ENCODE measurements at regions not wholly inside any gene's neighbourhood (a gene's known extent, or its start where the extent isn't known, plus 50 kb on each side); places are given as distances from the start of the nearest gene placed in this dataset.

GRCh38 chr3:18670759-18671158 lies 245.6 kb upstream of the SATB1 start:
- DNase-seq (ENCODE audit: low read depth) = no peak

- DNase-seq (ENCODE audit: low read depth) = no peak
These were observed 244.2 kb upstream of the SATB1 start for GRCh38 chr3:18669374-18669773.

GRCh38 chr3:18667552-18667951 lies 242.4 kb upstream of the SATB1 start:
- no peak for DNase-seq (ENCODE audit: low read depth)

- no peak for DNase-seq (ENCODE audit: low read depth)
These were observed 241.5 kb upstream of the SATB1 start for GRCh38 chr3:18666655-18667054.

GRCh38 chr3:18660059-18660458 lies 234.9 kb upstream of the SATB1 start:
- no peak for DNase-seq (ENCODE audit: low read depth)

GRCh38 chr3:18657858-18658820 lies 233.0 kb upstream of the SATB1 start:
- no peak for DNase-seq (ENCODE audit: low read depth)

GRCh38 chr3:18656866-18657265 lies 231.7 kb upstream of the SATB1 start:
- DNase-seq (ENCODE audit: low read depth) = no peak

GRCh38 chr3:18656410-18656809 lies 231.3 kb upstream of the SATB1 start:
- no peak for DNase-seq (ENCODE audit: low read depth)

- DNase-seq (ENCODE audit: low read depth) = no peak
These were observed 230.7 kb upstream of the SATB1 start for GRCh38 chr3:18655827-18656226.

GRCh38 chr3:18652781-18653180 lies 227.6 kb upstream of the SATB1 start:
- DNase-seq (ENCODE audit: low read depth) = no peak

- DNase-seq (ENCODE audit: low read depth) = no peak
These were observed 225.6 kb upstream of the SATB1 start for GRCh38 chr3:18650731-18651130.

- no peak for DNase-seq (ENCODE audit: low read depth)
These were observed 224.7 kb upstream of the SATB1 start for GRCh38 chr3:18649666-18650363.

GRCh38 chr3:18648868-18649462 lies 223.8 kb upstream of the SATB1 start:
- DNase-seq (ENCODE audit: low read depth) = no peak

- DNase-seq (ENCODE audit: low read depth) = no peak
These were observed 223.0 kb upstream of the SATB1 start for GRCh38 chr3:18648159-18648558.

GRCh38 chr3:18645619-18646018 lies 220.5 kb upstream of the SATB1 start:
- no peak for DNase-seq (ENCODE audit: low read depth)

- no peak for DNase-seq (ENCODE audit: low read depth)
These were observed 218.1 kb upstream of the SATB1 start for GRCh38 chr3:18643281-18643680.

- no peak for DNase-seq (ENCODE audit: low read depth)
These were observed 216.8 kb upstream of the SATB1 start for GRCh38 chr3:18641916-18642315.

- no peak for DNase-seq (ENCODE audit: low read depth)
These were observed 210.1 kb upstream of the SATB1 start for GRCh38 chr3:18635215-18635614.

GRCh38 chr3:18634461-18634860 lies 209.3 kb upstream of the SATB1 start:
- DNase-seq (ENCODE audit: low read depth) = no peak

GRCh38 chr3:18633002-18633401 lies 207.9 kb upstream of the SATB1 start:
- no peak for DNase-seq (ENCODE audit: low read depth)

- no peak for DNase-seq (ENCODE audit: low read depth)
These were observed 205.2 kb upstream of the SATB1 start for GRCh38 chr3:18630295-18630694.

- no peak for DNase-seq (ENCODE audit: low read depth)
These were observed 199.9 kb upstream of the SATB1 start for GRCh38 chr3:18625085-18625484.

GRCh38 chr3:18623220-18623619 lies 198.1 kb upstream of the SATB1 start:
- no peak for DNase-seq (ENCODE audit: low read depth)

All from HS-5 (cell line).